NOMO-1 (cell line): ENCODE measurements at regions not wholly inside any gene's neighbourhood (a gene's known extent, or its start where the extent isn't known, plus 50 kb on each side); places are given as distances from the start of the nearest gene placed in this dataset.

Experiments used
- DNase-seq, 2 experiments: peaks; one replicate each; lab custom pipeline; 2025; ENCODE audit not compliant: unreplicated experiment in 2 of 2; lab: John Stamatoyannopoulos, UW

DNA sequence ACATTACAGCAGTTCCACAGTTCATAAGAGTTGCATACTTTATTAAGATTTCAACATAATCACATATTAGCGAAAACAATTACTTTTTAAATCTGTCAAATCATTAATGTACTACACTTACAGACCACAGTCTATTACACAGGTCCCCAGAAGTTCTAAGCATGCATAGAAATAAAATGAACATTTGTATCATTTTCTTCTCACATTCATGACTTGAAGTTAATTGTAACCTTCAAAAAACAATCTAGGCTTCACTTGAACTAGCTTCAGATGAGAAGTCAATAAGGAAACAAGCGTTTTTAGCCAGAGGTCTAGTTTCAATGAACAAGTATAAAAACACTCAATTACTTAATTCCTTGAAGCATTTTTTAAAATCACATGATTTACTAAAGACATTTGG is 238.3 kb downstream of the HACE1 start:
- DNase-seq: no peak

DNA sequence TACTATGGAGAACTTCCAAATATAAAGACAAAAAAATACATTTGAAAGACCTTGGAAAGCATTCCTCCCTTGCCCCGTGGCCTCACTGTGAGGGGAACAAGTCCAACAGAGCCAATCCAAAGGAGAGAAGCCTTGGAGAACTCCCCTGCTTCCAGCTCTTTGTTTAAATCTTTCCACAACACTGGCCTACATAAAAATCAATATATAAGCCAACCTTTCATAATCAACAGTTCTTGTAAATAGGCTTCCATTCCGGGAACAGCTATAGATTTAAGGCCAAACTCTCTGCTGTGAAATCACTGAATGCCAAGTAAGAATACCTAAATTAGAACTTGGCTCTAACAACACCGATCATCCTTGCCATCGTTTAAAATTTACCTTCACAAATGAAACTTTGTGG is 242.1 kb downstream of the HACE1 start:
- no peak for DNase-seq

DNA sequence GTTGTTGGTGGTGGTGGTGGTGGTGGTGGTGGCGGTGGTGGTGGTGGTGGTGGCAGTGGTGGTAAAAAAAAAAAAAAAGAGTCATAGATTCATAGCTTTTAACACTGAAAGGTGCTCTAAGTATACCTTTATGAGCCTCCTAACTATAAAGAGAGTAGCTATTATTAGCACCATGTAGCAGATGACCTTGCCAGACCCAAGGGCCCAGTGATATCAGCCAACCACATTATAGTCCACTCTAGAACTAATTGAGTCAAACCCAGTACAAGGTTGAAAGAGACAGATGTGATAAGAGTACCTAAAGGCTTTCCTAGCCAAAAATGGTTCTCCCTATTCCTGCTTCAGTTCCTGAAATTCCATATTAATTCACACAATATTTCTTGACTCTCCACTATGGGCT is 245.3 kb downstream of the HACE1 start:
- no peak for DNase-seq

DNA sequence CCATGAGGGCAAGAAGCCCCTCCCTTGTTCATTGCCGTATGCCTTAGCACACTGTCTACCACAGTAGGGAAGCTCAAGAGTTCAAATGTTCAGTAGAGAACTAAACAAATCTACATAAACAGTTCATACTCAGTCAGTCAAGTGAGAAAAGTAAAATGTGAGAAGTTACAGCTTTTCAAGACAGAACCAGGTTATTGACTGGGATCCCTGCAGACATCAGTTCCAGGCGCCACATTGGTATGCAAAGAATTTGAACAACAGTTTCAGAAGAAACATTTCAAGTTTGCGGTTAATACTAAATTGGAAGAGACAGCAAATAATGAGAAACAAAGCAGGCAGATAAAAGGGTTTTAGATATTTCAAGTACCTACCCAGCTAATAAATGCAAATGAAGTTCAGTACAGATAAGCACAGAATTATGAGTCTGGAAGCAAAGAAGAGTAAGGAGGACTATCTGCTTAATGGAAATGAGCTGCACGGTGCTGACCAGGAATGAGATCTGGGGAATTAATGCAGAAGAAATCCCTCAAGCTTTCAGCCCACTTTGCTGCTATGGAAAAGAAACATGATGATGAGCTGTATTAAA is 246.2 kb downstream of the HACE1 start:
- DNase-seq: no peak

DNA sequence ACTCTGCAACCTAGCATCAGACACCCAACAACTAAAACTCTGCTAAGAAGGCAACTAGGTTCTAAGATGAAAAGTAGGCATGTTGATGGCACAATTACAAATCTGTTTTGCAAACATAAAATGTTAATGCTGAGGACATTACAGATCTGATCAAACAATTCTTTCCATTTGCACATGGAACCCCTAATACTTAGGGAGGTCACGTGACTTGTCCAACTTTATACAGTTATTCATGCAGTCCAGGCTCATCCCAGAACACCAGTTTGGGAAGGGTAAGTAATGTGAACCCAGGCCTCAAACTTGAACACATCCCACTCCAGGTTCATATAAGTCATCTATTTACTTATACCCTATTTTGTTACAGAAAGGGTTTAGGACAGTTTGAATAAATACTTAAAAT is 247.2 kb downstream of the HACE1 start:
- no peak for DNase-seq

DNA sequence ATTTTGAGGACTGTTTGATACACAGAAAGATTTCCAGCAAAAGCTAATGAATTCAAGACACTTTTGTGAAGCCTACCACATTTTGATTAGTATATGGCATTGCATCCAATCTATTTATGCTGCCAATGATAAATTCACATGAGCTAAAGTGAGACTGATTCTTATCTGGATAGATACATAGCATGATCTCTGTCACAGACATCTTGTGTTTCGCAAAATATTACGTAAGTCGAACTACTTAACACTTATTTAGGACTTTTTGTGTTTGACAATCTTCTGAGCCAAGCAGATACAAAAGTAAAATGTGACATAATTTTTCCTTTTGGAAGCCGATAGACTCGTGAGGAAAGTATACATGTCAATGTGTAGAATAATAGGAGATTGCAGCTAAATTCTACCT is 251.6 kb downstream of the HACE1 start:
- no peak for DNase-seq

DNA sequence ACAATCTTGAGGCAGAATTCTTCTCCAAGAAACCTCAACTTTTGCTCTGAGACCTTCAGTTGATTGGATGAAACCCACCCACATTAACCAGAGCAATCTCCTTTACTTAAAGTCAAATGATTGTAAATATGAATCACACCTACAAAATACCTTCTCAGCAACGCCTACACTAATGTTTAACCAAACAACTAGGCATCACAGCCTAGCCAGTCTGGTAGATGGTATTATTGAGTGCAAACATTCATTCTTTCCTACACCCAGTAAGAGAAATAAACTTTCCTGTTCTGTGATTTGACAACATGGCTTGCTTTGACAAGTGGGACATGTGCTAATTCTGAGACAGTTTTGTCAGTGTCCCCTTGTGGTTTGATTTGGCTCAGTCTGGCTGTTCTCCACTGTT is 252.2 kb downstream of the HACE1 start:
- DNase-seq: no peak

DNA sequence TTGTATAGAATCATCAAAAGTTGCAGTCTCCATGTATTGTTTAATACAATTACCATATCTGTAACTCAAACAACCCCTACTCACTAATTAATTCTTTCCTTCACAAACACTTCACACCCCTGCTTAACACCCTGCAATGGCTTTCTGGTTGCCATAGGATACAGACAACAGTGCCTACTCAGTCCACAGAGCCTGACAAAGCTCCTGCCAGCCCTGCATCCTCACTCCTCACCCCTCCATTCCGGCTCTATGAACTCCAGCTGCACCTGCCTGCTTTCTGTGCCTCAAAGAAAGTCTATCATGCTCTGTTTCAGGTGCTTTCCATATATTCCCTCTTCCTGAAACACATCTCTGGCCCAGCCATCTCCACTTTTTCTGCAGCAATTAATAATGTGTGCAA is 253.4 kb downstream of the HACE1 start:
- no peak for DNase-seq

DNA sequence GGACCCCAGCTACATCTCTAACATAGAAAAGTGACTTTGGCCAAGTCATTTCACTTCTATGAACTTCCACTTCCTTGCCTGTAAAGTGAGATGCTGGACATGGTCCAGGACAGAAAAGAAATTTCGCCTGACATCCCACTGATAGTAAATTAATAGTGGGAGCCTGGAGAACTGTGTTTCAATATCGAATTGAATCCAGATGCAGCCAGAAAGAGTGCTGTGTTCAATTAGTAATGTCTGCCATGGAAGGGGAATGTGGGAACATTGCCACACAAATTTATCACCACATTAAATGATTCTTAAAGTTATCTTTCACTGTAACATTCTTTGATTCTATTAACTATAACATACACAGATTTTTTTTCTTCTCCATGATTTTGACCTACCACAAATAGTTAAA is 255.0 kb downstream of the HACE1 start:
- no peak for DNase-seq

DNA sequence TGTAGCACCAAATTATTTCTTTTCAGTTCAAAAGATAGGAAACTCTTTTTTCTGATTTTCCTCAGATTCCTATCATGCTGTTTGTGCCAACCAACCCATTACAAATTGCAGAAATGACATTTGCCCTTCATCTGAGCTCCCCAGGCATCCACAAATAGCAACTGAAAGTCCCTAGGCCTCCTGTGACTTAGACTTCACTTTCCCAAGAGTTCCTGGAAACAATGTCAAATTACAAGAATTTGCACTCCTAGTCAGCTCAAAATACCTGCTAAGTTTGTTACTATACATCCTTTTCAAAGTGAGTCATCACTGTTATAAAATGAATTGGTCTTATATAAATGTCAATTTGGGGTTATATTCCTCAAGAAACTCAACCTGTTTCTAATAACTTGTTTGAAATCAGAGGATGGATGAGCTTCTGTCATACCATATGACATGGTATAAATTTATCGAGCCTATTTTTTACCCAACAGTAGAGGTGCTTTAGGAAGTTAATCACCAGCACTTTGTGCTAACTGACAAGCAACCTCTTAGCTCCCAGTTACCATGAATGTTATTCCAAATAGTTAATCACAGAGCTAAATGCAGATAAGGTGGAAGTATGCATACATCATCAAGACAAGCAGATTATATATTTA is 256.5 kb downstream of the HACE1 start:
- no peak for DNase-seq

DNA sequence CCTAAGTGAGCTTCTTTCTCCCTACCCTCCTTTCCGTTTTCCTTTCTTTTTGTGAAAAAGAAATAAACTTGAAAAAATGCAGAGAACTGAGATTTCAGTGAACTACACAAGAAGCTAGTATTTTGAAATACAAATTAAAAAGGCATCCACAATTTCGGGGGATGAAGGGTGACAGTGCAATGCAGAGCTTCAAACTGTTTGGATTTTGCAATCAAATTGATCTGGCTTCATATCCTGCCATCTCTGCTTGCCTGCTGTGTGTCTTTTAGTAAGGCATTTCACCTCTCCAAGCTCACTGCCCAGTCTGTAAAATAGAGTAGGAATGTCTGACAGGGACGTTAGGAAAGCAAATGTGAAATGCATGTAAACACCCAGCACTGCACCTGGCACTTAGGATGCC is 258.0 kb downstream of the HACE1 start:
- DNase-seq: no peak

DNA sequence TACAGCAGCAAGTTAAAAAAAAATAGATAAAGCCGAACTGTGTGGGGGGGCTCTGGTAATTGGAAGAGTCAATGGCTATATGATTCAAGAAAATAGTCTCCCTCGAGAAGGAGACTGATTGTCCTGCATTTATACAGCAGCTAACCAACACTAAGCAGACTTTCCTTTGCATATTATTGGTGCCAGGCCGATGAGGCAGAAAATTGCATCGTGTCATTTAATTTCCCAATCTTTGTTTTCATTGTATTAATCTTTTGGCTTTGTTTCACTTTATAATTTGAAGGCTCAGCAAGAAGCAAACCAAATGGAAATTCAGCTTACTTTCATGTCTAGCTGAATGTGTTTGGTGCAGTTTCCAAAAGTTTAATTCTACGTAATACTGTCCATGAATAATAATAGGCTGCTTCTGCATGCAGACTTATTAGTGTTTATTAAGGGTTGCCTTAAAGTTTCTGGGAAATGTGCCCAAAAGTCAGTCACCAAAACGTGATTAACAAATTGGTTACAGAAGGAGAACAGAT is 258.5 kb downstream of the HACE1 start:
- DNase-seq: no peak

DNA sequence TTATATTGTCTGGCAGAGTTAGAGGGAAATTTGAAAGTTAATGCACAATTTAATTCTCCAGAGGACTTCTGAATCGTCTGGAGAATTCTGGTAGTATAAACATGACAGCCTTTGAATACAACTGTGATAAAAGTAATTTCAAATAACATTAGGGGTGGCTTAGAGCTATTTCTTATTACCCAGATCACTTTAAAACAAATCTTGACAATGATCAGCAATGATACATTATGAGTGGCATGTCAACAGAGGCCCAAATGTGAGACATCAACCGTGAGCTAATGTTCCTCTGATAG is 259.1 kb downstream of the HACE1 start:
- DNase-seq: no peak

DNA sequence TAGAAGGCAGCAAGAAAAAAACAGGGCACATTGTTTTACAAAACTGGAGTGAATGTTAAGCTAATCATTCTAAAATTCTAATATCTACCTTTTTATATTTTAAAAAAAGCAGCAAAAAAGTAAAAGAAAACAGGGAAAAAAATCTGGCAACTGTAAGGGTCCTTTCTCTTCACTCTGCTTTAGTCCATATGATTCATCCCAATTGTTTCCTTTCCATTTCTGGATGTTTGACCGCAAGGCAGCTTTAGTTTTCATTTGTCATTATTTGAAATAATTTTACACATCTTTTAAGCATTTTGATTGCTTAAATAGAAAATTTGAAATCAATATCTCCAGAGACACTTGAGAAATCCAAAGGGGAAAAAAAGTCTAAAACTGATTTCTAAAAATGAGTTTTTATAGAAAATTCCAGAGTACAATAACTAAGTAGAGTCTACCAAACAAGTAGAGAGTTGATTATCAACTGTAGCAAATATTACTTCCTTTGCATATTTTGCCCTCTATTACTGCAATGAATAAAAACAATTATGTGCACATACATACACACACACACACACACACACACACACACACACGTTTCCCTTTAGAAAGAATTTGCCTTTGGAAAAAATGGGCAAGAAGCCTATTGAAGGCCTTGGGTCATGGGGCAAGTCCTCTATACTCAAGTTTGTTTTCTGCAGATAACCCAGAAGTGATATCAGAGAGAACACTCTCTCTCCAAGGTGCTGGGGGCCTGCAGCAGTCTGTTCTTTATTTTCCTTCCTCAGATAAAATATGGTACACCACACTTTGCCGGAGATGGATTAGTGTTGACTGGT is 259.7 kb downstream of the HACE1 start:
- DNase-seq: no peak

DNA sequence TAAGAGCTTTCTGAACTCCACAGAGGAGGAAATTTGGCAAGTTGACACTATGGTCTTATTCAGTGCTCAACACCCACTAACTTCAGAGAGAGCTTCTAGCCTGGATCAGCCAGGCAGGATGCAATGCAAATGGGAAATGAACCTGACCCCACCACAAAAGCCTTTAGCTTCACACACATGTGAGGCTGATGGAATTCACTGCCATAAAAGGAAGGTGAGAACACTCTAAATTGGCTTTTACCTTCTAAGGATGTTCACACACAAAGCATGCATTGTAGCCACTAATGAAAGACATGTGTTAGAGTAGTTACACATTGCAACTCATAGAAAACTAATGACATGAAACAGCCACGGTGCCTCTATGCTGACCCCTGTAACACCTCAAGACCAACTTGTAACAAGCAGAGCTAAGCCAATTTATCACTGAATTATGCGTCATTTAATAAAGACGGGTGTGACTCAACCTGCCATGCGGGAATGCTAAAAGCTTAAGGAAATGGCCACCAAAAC is 262.1 kb downstream of the HACE1 start:
- no peak for DNase-seq

DNA sequence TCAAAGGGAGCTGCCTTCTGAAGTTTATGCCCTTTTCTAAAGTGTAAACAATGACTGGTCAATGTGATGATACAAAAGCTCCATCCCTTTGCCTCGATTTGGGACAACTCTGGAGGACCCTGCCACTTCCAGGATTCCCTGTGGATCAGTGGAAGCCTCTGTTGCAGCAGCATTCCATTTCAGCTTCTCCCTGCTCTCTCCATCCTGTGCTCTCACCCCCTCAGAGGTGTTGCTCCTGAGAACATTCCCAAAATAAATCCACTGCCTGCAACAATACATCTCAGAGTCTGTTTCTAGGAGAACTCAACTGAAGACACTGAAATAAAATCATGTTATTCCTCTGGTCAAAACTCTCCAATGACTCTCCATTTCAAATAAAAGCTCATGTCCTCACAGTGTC is 263.6 kb downstream of the HACE1 start:
- DNase-seq: no peak

DNA sequence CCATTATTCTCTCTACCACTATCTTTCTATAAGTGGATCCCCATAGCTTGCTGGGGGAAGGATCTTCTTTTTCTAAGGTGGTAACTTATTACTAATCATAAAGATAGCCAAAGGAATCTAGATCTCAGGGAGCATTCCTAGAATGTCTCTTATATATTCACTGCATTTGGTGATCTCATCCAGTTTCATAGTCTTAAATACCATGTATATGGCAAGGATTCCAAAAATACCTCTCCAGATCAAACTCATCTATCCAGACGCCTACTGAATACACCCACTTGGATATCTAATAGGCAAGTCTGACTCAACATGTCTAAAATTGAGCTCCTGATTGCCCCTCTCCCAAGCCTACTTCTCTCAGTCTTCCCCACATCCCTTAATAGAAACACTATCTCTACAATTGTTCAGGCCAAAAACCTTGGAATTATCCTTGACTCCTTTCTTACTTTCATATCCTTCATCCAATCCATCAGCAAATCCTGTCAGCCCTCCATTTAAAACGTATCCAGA is 264.4 kb downstream of the HACE1 start:
- no peak for DNase-seq

DNA sequence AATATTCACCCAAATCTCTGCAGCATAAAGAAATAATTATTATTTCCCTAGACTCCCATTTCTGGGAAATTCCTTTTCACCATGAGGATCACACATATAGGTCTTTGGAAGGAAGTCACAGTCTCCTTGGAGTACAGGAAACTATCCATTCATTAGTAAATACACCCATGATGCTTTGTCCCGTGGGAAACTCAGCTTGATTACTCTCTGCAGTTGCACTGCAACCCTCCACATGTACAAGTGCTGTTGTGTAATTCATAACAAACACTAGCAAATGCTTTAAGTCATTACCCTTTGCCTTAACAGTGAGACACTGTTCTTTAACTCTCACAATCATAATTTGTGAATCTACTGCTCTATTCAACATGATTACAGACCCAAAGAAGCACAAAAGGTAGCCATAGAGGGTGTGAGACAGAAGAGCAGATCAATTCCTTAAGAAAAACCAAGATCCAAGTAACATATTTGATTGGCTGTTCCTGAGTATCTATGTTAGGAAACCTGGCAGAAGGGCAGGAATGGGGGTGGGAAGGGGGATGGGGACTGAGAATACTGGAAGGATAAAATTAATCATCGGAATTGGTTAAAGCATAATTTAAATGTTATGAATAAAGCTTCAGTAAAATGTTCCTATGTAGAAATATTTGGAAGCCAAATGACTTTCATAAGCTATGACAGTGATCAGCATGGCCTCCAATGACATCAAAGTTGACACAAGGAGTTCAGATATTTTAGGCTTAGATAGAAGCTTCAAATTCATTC is 268.0 kb downstream of the HACE1 start:
- no peak for DNase-seq

DNA sequence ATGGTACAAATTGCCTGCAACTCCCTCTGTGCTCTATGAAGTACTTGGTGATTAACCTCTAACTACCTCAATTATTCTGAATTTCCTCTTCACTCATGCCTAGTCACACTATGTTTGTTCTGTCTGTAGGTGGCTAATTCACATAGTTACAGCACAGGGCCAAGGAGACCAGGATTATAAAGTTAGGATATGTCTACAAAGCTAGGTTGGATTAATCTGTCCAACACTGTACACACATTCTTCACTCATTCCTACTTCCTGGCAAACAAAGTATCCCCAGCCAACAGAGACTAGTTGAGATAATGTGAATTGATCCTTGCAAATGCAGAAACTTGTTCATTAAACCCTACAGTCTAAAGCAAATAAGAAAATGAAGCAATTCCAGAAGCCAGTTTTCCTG is 269.8 kb downstream of the HACE1 start:
- no peak for DNase-seq

DNA sequence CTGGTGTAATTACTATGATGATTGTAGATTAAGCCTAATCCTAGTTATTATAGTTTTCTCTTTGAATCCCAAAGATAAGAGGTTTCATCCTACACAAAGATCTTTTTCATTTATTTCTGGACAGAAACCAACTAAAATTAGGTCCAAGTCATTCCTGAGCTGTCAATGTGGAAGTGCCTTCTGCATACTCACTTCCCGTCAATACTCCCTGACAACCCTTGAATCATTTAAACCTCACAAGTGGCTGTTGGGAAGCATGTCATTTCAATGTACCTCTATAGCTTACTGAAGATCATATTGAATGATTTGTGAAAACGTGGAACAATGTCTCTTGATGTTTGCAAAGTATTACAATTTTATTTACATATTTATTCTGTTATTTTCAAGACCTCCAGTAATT is 274.1 kb downstream of the HACE1 start:
- no peak for DNase-seq

DNA sequence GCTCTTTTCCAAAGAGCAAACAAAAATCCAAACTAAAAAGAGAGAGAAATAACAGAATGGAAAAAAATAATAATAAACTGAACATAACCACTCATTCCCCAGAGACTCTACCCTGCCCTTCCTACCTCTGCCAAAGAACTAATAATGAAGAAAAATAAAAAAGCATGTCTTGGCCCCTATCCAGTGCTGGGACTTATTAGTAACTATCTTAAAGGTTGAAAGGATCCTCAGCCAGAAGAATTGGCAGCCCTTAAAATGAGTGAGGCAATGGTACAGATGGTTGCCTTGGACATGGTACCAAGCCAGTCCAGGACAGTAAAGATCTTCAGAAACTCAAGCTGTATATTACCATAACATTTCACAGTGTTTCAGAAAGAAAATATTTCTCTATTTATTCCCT is 279.3 kb downstream of the HACE1 start:
- DNase-seq: no peak
